Pancreas (tissue), 10 donors: ENCODE measurements at regions not wholly inside any gene's neighbourhood (a gene's known extent, or its start where the extent isn't known, plus 50 kb on each side); places are given as distances from the start of the nearest gene placed in this dataset.
A peak's percentile ranks its signal among the peaks of the same experiment; 100 is the strongest.

Source experiments
- ATAC-seq, 4 donors: fragments of 200-7000 bp; cut with Tn5 transposase; one replicate each; pipeline versions ENCODE4 v1.8.0 to v1.9.1; 2020; ENCODE audit warnings: mild to moderate bottlenecking in 4 of 4, moderate library complexity in 4 of 4
- DNase-seq, 6 donors: peaks; one replicate each; pipeline ENCODE4 v3.0.0-alpha.2; 2020
- FAIRE-seq: peaks from 2 replicates; lab custom pipeline; 2012; peaks lifted over from hg19 to GRCh38; lab: Jason Lieb, UNC
- H3K27ac ChIP-seq, 4 donors: fragments of 200-600 bp; sonication (generic); 1 replicate in 3 of 4; 2 replicates in 1 of 4; pipeline versions ENCODE4 v1.5.0 to v1.8.0; 2020
- H3K27me3 ChIP-seq, 4 donors: fragments of 200-600 bp; one replicate each; pipeline ENCODE4 v1.8.0; 2021
- H3K36me3 ChIP-seq, 3 donors: fragments of 200-600 bp; sonication (generic) in 1 of 3; one replicate each; pipeline versions ENCODE4 v1.5.0 to v1.8.0; 2020 to 2021
- H3K4me1 ChIP-seq, 3 donors: fragments of 200-600 bp; one replicate each; pipeline ENCODE4 v1.8.0; 2021
- H3K4me3 ChIP-seq, 4 donors: fragments of 200-600 bp; sonication (generic) in 2 of 4; one replicate each; pipeline versions ENCODE4 v1.5.0 to v1.8.0; 2020 to 2021
- H3K9me3 ChIP-seq, 4 donors: fragments of 200-600 bp; one replicate each; pipeline ENCODE4 v1.8.0; 2021
- CTCF ChIP-seq, 4 donors: fragments of 200-600 bp; sonication (generic) in 3 of 4; IDR thresholded peaks; one replicate each; pipeline versions ENCODE4 v1.5.0 to v1.8.0; 2021; ENCODE audit warnings: antibody characterized with exemption in 4 of 4
- WGBS, 2 donors: extraction: QIAGEN DNeasy Blood & Tissue Kit; methylation state at CpG; one replicate each; pipeline ENCODE4 v1.1.7; 2013; 5-methylcytosine and 5-hydroxymethylcytosine counted together
- intact Hi-C, 3 donors: fragments of 100-400 bp; cut with DNase I; formaldehyde crosslinking; loops; one replicate each; pipeline versions ENCODE4 v1.11.1 to v1.14.2; 2022
- donor health status: healthy with polysubstance abuse.
- donor health status: DM: no; HTN: no; CAD: no; lungs with moderate emphysema.
- donor health status: DM: no; HTN: no; CAD: no.
- donor health status: control.
- donor health status: control.
- donor health status: Bipolar disorder and iron deficiency.
- donor health status: DM: yes; HTN: yes; CAD: no.
- donor health status: DM: no; HTN: no; CAD: no.
- donor health status: DM: no; HTN: no; CAD: no.
- donor health status: DM: yes; HTN: yes; CAD: no.

GRCh38 chr14:104472536-104473243 lies 106.9 kb upstream of the C14orf180 start:
- H3K4me3 ChIP-seq, result no peak overlapping the region
- no peaks in the 10 kb centered on the region for H3K4me1 ChIP-seq
- ATAC-seq (no peak), FAIRE-seq (no peak), DNase-seq (peak in 1 of 6 donors; percentile 60)
- no peaks in the 10 kb centered on the region for H3K27me3 ChIP-seq
- no peak overlapping the region for H3K27ac ChIP-seq
- H3K36me3 ChIP-seq, result no peaks in the 10 kb centered on the region
- H3K9me3 ChIP-seq, result no peaks in the 10 kb centered on the region
- TF ChIP-seq CTCF (IDR thresholded peaks at IDR 0.05), result no peak
- WGBS, 2 donors, result 61 to 74% methylated on average over 29 of the region's 29 CpGs
- intact Hi-C loops, result no loop called here

- intact Hi-C loops, result no loop called here
- no peak for DNase-seq
- H3K4me1 ChIP-seq, result no peaks in the 10 kb centered on the region
- H3K9me3 ChIP-seq, result no peaks in the 10 kb centered on the region
- H3K27ac ChIP-seq, result no peak overlapping the region
- FAIRE-seq, result no peak
- TF ChIP-seq CTCF (IDR thresholded peaks at IDR 0.05), result no peak
- no peaks in the 10 kb centered on the region for H3K36me3 ChIP-seq
- no peak for ATAC-seq
- 62 to 75% methylated on average over 4 of the region's 4 CpGs for WGBS, 2 donors
- no peak overlapping the region for H3K4me3 ChIP-seq
- no peaks in the 10 kb centered on the region for H3K27me3 ChIP-seq
Observed at GRCh38 chr14:104473244-104473565, 106.4 kb upstream of the C14orf180 start.

GRCh38 chr14:104473649-104474494 lies 105.7 kb upstream of the C14orf180 start:
- Histone ChIP-seq H3K27me3 (no peaks in the 10 kb centered on the region), H3K4me1 (no peaks in the 10 kb centered on the region), H3K27ac (no peak overlapping the region), H3K9me3 (no peaks in the 10 kb centered on the region), H3K36me3 (no peaks in the 10 kb centered on the region), H3K4me3 (no peak overlapping the region)
- DNase-seq (peak in 1 of 6 donors; percentile 53), FAIRE-seq (no peak), ATAC-seq (no peak)
- TF ChIP-seq CTCF (IDR thresholded peaks at IDR 0.05), result no peak
- intact Hi-C loops, result no loop called here
- WGBS, 2 donors, result 36 to 58% methylated on average over 45 of the region's 45 CpGs

GRCh38 chr14:104474495-104475213 lies 104.9 kb upstream of the C14orf180 start:
- no peak for FAIRE-seq
- 63 to 71% methylated on average over 18 of the region's 18 CpGs for WGBS, 2 donors

More at GRCh38 chr14:104474495-104475213, 104.9 kb upstream of the C14orf180 start:
- DNase-seq (no peak), ATAC-seq (no peak)
- TF ChIP-seq CTCF (IDR thresholded peaks at IDR 0.05), result no peak
- H3K36me3 ChIP-seq, result no peaks in the 10 kb centered on the region
- no peaks in the 10 kb centered on the region for H3K4me1 ChIP-seq
- H3K27me3 ChIP-seq, result no peaks in the 10 kb centered on the region
- intact Hi-C loops, result no loop called here
- no peaks in the 10 kb centered on the region for H3K9me3 ChIP-seq
- no peak overlapping the region for H3K27ac ChIP-seq
- H3K4me3 ChIP-seq, result no peak overlapping the region
